Muscle layer of colon (tissue), 2 donors: ENCODE measurements at regions not wholly inside any gene's neighbourhood (a gene's known extent, or its start where the extent isn't known, plus 50 kb on each side); places are given as distances from the start of the nearest gene placed in this dataset.

Source experiments
- H3K27ac ChIP-seq: one replicate; pipeline ENCODE4 v1.7.0; 2013; ENCODE audit warnings: low read depth, mild to moderate bottlenecking, low read length, moderate library complexity
- H3K27me3 ChIP-seq, 2 donors: one replicate each; pipeline ENCODE4 v1.7.0; 2013; ENCODE audit warnings: low read length in 2 of 2, mild to moderate bottlenecking in 2 of 2; ENCODE audit not compliant: insufficient read depth in 2 of 2, control insufficient read depth in 1 of 2
- H3K36me3 ChIP-seq: one replicate; pipeline ENCODE4 v1.7.0; 2013; ENCODE audit warnings: mild to moderate bottlenecking, low read length; ENCODE audit not compliant: insufficient read depth
- H3K4me1 ChIP-seq: one replicate; pipeline ENCODE4 v1.7.0; 2013; ENCODE audit warnings: mild to moderate bottlenecking, low read length; ENCODE audit not compliant: insufficient read depth
- H3K4me3 ChIP-seq, 2 donors: one replicate each; pipeline ENCODE4 v1.7.0; 2013; ENCODE audit warnings: low read length in 2 of 2, low read depth in 1 of 2, mild to moderate bottlenecking in 1 of 2, moderate library complexity in 1 of 2
- H3K9ac ChIP-seq: one replicate; pipeline ENCODE4 v1.7.0; 2013; ENCODE audit warnings: low read length
- H3K9me3 ChIP-seq: one replicate; pipeline ENCODE4 v1.7.0; 2013; ENCODE audit warnings: mild to moderate bottlenecking, low read length
- donor health status: abdominal sarcoma.
- donor health status: Adenocarcinoma of cecum.

DNA sequence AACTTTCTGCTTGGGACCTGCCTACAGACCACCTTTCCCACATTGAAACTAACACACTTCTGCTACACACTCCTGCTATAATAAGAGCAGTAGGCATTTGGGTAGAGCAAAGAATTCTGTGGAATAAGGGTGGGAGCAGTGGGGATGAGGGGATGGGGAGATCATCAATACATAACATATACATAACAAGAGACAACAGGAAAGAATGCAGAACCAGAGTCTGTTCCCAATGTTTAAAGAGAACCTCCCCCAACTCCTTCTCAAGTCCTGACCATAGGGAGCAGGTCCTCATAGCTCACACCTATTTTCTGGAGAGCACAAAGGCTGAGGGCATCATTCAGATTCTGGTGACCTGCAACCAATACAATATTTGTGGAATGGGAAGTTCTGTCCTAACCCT is 121.6 kb upstream of the BARHL2 start:
- Histone ChIP-seq H3K36me3 (no peaks in the 10 kb centered on the region), H3K9ac (no peak overlapping the region), H3K9me3 (no peaks in the 10 kb centered on the region), H3K4me1 (peaks cover 11% of the 10 kb centered on the region), H3K27ac (no peak overlapping the region), H3K27me3 (peaks cover 62 to 69% of the 10 kb centered on the region in 2 donors), H3K4me3 (no peak overlapping the region)

DNA sequence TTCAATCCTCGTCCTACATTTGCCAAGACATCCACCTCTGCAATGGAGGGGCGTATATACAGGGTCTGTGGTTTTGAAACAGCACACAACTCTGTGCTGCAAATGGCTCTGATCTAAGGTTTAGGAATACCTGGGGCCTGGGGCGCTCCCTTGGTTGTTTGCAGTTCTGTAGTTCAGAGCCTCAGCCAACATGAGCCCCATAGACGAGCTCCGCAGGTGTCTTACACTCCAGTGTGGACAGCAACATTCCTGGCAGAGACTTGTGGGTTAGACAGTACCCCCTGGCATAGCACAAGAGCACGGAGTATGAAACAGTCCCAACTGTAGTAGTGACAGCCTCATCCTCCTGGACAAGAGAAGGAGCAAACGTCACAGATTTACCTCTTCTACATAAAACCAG is 120.3 kb upstream of the BARHL2 start:
- Histone ChIP-seq H3K4me3 (no peak overlapping the region), H3K9ac (no peak overlapping the region), H3K9me3 (no peaks in the 10 kb centered on the region), H3K4me1 (peaks cover 11% of the 10 kb centered on the region), H3K36me3 (no peaks in the 10 kb centered on the region), H3K27me3 (peaks cover 73 to 75% of the 10 kb centered on the region in 2 donors), H3K27ac (no peak overlapping the region)

DNA sequence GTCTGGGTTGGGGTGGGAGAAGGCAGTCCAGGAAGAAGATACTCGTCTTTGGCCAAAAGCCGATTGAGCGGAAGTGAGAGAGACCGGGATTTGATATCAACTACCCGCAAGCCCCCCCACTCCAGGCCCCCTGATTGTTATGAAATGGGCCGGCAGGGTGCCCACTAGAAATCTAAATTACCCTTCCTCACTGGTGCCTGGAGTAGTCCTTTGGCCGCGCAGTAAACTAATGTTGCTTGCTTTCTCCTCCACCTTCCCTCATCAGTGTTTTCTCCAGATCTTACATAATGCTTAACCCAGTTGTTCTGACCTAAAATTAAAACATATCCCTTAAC is 119.2 kb upstream of the BARHL2 start:
- Histone ChIP-seq H3K27me3 (peaks cover 72 to 76% of the 10 kb centered on the region in 2 donors), H3K4me3 (peak overlapping the region; percentile 29 to 30), H3K27ac (no peak overlapping the region), H3K9ac (no peak overlapping the region), H3K4me1 (peaks cover 11% of the 10 kb centered on the region), H3K9me3 (no peaks in the 10 kb centered on the region), H3K36me3 (no peaks in the 10 kb centered on the region)

- Histone ChIP-seq H3K36me3 (no peaks in the 10 kb centered on the region), H3K9me3 (no peaks in the 10 kb centered on the region), H3K4me1 (peaks cover 11% of the 10 kb centered on the region), H3K27ac (no peak overlapping the region), H3K4me3 (peak overlapping the region; percentile 29 to 30), H3K27me3 (peaks cover 67 to 72% of the 10 kb centered on the region in 2 donors), H3K9ac (no peak overlapping the region)
Observed at GRCh38 chr1:90835661-90836344, 118.7 kb upstream of the BARHL2 start.

- Histone ChIP-seq H3K4me1 (peaks cover 11% of the 10 kb centered on the region), H3K9me3 (no peaks in the 10 kb centered on the region), H3K36me3 (no peaks in the 10 kb centered on the region), H3K9ac (no peak overlapping the region), H3K4me3 (peak overlapping the region; percentile 29 to 30), H3K27ac (no peak overlapping the region), H3K27me3 (peaks cover 60 to 65% of the 10 kb centered on the region in 2 donors)
Observed at GRCh38 chr1:90834886-90835660, 118.0 kb upstream of the BARHL2 start.

- no peaks in the 10 kb centered on the region for H3K36me3 ChIP-seq
- no peak overlapping the region for H3K9ac ChIP-seq
- peaks cover 53 to 58% of the 10 kb centered on the region in 2 donors for H3K27me3 ChIP-seq
- H3K9me3 ChIP-seq: no peaks in the 10 kb centered on the region
- H3K27ac ChIP-seq: no peak overlapping the region
- no peak overlapping the region for H3K4me3 ChIP-seq
- H3K4me1 ChIP-seq: peaks cover 11% of the 10 kb centered on the region
Observed at GRCh38 chr1:90834354-90834885, 117.3 kb upstream of the BARHL2 start.

GRCh38 chr1:90833466-90834110 is 116.5 kb upstream of the BARHL2 start:
- no peaks in the 10 kb centered on the region for H3K36me3 ChIP-seq
- H3K4me1 ChIP-seq: peaks cover 11% of the 10 kb centered on the region
- no peak overlapping the region for H3K27ac ChIP-seq
- H3K4me3 ChIP-seq: no peak overlapping the region
- peaks cover 46 to 53% of the 10 kb centered on the region in 2 donors for H3K27me3 ChIP-seq
- no peak overlapping the region for H3K9ac ChIP-seq
- H3K9me3 ChIP-seq: no peaks in the 10 kb centered on the region

- no peak overlapping the region for H3K27ac ChIP-seq
- H3K9ac ChIP-seq: no peak overlapping the region
- peaks cover 35 to 53% of the 10 kb centered on the region in 2 donors for H3K27me3 ChIP-seq
- H3K4me3 ChIP-seq: no peak overlapping the region
- no peaks in the 10 kb centered on the region for H3K9me3 ChIP-seq
- peaks cover 11% of the 10 kb centered on the region for H3K4me1 ChIP-seq
- no peaks in the 10 kb centered on the region for H3K36me3 ChIP-seq
Observed at GRCh38 chr1:90831910-90832309, 114.8 kb upstream of the BARHL2 start.

- H3K27me3 ChIP-seq: peaks cover 0 to 3% of the 10 kb centered on the region in 2 donors
- no peaks in the 10 kb centered on the region for H3K9me3 ChIP-seq
- H3K4me1 ChIP-seq: no peaks in the 10 kb centered on the region
- no peak overlapping the region for H3K9ac ChIP-seq
- H3K27ac ChIP-seq: no peak overlapping the region
- no peaks in the 10 kb centered on the region for H3K36me3 ChIP-seq
- H3K4me3 ChIP-seq: no peak overlapping the region
Observed at GRCh38 chr1:90826834-90827233, 109.7 kb upstream of the BARHL2 start.

GRCh38 chr1:90826024-90826423 is 108.9 kb upstream of the BARHL2 start:
- Histone ChIP-seq H3K9ac (no peak overlapping the region), H3K27me3 (no peaks in the 10 kb centered on the region), H3K27ac (no peak overlapping the region), H3K4me3 (no peak overlapping the region), H3K9me3 (no peaks in the 10 kb centered on the region), H3K4me1 (no peaks in the 10 kb centered on the region), H3K36me3 (no peaks in the 10 kb centered on the region)

- Histone ChIP-seq H3K27me3 (no peaks in the 10 kb centered on the region), H3K9ac (no peak overlapping the region), H3K9me3 (no peaks in the 10 kb centered on the region), H3K36me3 (no peaks in the 10 kb centered on the region), H3K4me3 (no peak overlapping the region), H3K27ac (no peak overlapping the region), H3K4me1 (no peaks in the 10 kb centered on the region)
Observed at GRCh38 chr1:90824551-90824950, 107.4 kb upstream of the BARHL2 start.
